ENCODE measurements at regions not wholly inside any gene's neighbourhood (a gene's known extent, or its start where the extent isn't known, plus 50 kb on each side); places are given as distances from the start of the nearest gene placed in this dataset.

DNA sequence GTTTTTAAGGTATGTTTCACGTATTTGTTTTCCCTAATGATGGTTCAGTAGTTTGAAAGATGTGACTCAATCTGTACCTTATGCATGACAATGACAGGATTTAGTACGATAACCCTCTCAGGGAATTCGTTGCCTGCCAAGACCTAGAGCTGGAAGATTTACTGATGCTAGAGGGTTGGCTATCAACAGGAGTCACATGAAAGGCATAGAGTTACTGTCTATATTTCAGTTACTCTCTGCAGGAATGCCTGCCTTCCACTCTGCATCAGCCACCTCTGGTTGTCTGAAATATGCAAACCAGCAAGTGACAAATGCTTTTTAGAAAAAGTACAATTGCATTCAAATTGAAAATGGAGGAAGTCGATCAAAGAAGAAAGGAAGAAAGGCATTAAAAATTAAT is 276.3 kb upstream of the RAG2 start:
- no peak for ATAC-seq
- Mint-ChIP-seq H3K4me1 (no peaks in the 10 kb centered on the region), H3K4me3 (no peak overlapping the region), H3K27me3 (ENCODE audit: low read depth) (no peaks in the 10 kb centered on the region; the same call in 1 of the 2 replicates), H3K27ac (no peak overlapping the region), H3K36me3 (peaks cover 59% of the 10 kb centered on the region), H3K9me3 (peaks cover 76% of the 10 kb centered on the region)
- DNase-seq (ENCODE audit: low spot score): no peak
- POLR2A ChIA-PET: no interaction called here
- TF ChIP-seq, protein P1, sequence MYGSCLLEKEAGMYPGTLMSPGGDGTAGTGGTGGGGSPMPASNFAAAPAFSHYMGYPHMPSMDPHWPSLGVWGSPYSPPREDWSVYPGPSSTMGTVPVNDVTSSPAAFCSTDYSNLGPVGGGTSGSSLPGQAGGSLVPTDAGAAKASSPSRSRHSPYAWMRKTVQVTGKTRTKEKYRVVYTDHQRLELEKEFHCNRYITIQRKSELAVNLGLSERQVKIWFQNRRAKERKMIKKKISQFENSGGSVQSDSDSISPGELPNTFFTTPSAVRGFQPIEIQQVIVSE (CRISPR knock-in tag; IDR thresholded peaks at IDR 0.05; ENCODE audit: borderline replicate concordance): no peak
- TF ChIP-seq FOXJ3 (CRISPR knock-in tag; IDR thresholded peaks at IDR 0.05; ENCODE audit: borderline replicate concordance) (no peak), HMGA2 (CRISPR knock-in tag; IDR thresholded peaks at IDR 0.05) (no peak), ZNF121 (CRISPR knock-in tag; IDR thresholded peaks at IDR 0.05) (no peak), ARID4B (CRISPR knock-in tag; IDR thresholded peaks at IDR 0.05; ENCODE audit: borderline replicate concordance) (no peak), TCF7 (CRISPR knock-in tag; IDR thresholded peaks at IDR 0.05; ENCODE audit: low read depth) (no peak)
- TF ChIP-seq, protein P2, sequence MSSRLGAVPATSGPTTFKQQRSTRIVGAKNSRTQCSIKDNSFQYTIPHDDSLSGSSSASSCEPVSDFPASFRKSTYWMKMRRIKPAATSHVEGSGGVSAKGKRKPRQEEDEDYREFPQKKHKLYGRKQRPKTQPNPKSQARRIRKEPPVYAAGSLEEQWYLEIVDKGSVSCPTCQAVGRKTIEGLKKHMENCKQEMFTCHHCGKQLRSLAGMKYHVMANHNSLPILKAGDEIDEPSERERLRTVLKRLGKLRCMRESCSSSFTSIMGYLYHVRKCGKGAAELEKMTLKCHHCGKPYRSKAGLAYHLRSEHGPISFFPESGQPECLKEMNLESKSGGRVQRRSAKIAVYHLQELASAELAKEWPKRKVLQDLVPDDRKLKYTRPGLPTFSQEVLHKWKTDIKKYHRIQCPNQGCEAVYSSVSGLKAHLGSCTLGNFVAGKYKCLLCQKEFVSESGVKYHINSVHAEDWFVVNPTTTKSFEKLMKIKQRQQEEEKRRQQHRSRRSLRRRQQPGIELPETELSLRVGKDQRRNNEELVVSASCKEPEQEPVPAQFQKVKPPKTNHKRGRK (CRISPR knock-in tag; IDR thresholded peaks at IDR 0.05; ENCODE audit: borderline replicate concordance): no peak
- TF ChIP-seq, protein P3, sequence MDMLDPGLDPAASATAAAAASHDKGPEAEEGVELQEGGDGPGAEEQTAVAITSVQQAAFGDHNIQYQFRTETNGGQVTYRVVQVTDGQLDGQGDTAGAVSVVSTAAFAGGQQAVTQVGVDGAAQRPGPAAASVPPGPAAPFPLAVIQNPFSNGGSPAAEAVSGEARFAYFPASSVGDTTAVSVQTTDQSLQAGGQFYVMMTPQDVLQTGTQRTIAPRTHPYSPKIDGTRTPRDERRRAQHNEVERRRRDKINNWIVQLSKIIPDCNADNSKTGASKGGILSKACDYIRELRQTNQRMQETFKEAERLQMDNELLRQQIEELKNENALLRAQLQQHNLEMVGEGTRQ (CRISPR knock-in tag; IDR thresholded peaks at IDR 0.05): no peak
- CTCF ChIA-PET: no interaction called here

GRCh38 chr11:36870361-36870760 is 272.3 kb upstream of the RAG2 start:
- TF ChIP-seq, protein P4, sequence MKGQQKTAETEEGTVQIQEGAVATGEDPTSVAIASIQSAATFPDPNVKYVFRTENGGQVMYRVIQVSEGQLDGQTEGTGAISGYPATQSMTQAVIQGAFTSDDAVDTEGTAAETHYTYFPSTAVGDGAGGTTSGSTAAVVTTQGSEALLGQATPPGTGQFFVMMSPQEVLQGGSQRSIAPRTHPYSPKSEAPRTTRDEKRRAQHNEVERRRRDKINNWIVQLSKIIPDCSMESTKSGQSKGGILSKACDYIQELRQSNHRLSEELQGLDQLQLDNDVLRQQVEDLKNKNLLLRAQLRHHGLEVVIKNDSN (CRISPR knock-in tag; IDR thresholded peaks at IDR 0.05): no peak
- peaks cover 55% of the 10 kb centered on the region for H3K36me3 Mint-ChIP-seq
- no peak for ATAC-seq
- ChIA-PET CTCF (no interaction called here), POLR2A (no interaction called here)
- DNase-seq (ENCODE audit: low spot score): no peak
- H3K9me3 Mint-ChIP-seq: peaks cover 78% of the 10 kb centered on the region
- peaks cover 7% of the 10 kb centered on the region; the same call in 1 of the 2 replicates for H3K27me3 Mint-ChIP-seq (ENCODE audit: low read depth)
- H3K4me1 Mint-ChIP-seq: no peaks in the 10 kb centered on the region
- H3K27ac Mint-ChIP-seq: no peak overlapping the region
- H3K4me3 Mint-ChIP-seq: no peak overlapping the region

GRCh38 chr11:36868380-36868779 is 270.3 kb upstream of the RAG2 start:
- ChIA-PET CTCF (no interaction called here), POLR2A (no interaction called here)
- Mint-ChIP-seq H3K4me3 (no peak overlapping the region), H3K27me3 (ENCODE audit: low read depth) (peaks cover 7% of the 10 kb centered on the region; the same call in 1 of the 2 replicates), H3K9me3 (peaks cover 85% of the 10 kb centered on the region), H3K36me3 (peaks cover 58% of the 10 kb centered on the region), H3K4me1 (no peaks in the 10 kb centered on the region), H3K27ac (no peak overlapping the region)
- TF ChIP-seq ZBTB21 (CRISPR knock-in tag; IDR thresholded peaks at IDR 0.05; ENCODE audit: borderline replicate concordance) (no peak), GABPB1 (CRISPR knock-in tag; IDR thresholded peaks at IDR 0.05) (no peak), AFF4 (CRISPR knock-in tag; IDR thresholded peaks at IDR 0.05; ENCODE audit: borderline replicate concordance) (no peak), CREM (CRISPR knock-in tag; IDR thresholded peaks at IDR 0.05) (no peak), GRHL2 (CRISPR knock-in tag; IDR thresholded peaks at IDR 0.05; ENCODE audit: insufficient replicate concordance, severe bottlenecking) (no peak), CBFB (CRISPR knock-in tag; IDR thresholded peaks at IDR 0.05; ENCODE audit: low read depth) (no peak)
- ATAC-seq: no peak
- no peak for DNase-seq (ENCODE audit: low spot score)

Measured in WTC11 (cell line).